Heart right ventricle (tissue), 16 donors: ENCODE measurements at regions not wholly inside any gene's neighbourhood (a gene's known extent, or its start where the extent isn't known, plus 50 kb on each side); places are given as distances from the start of the nearest gene placed in this dataset.
A peak's percentile ranks its signal among the peaks of the same experiment; 100 is the strongest.

Experiments used
- ATAC-seq, 8 donors: fragments of 200-7000 bp; cut with Tn5 transposase; one replicate each; pipeline ENCODE4 v1.9.1; 2020; ENCODE audit warnings: mild to moderate bottlenecking in 8 of 8, moderate library complexity in 8 of 8, moderate number of reproducible peaks in 1 of 8
- DNase-seq, 2 donors: peaks; one replicate each; pipeline ENCODE4 v3.0.0-alpha.2; 2020
- H3K27ac ChIP-seq, 10 donors: fragments of 200-600 bp; sonication (generic) in 2 of 10; one replicate each; pipeline versions ENCODE4 v1.5.0 to v1.8.0; 2020 to 2022; ENCODE audit warnings: mild to moderate bottlenecking in 3 of 10
- H3K27me3 ChIP-seq, 7 donors: fragments of 200-600 bp; one replicate each; pipeline ENCODE4 v1.8.0; 2021 to 2022; ENCODE audit warnings: mild to moderate bottlenecking in 2 of 7
- H3K36me3 ChIP-seq, 9 donors: fragments of 200-600 bp; sonication (generic) in 1 of 9; one replicate each; pipeline versions ENCODE4 v1.5.0 to v1.8.0; 2020 to 2022; ENCODE audit warnings: mild to moderate bottlenecking in 2 of 9
- H3K4me1 ChIP-seq, 9 donors: fragments of 200-600 bp; sonication (generic) in 1 of 9; one replicate each; pipeline versions ENCODE4 v1.5.0 to v1.8.0; 2020 to 2022; ENCODE audit warnings: mild to moderate bottlenecking in 4 of 9
- H3K4me3 ChIP-seq, 10 donors: fragments of 200-600 bp; sonication (generic) in 2 of 10; one replicate each; pipeline versions ENCODE4 v1.5.0 to v1.8.0; 2020 to 2022; ENCODE audit warnings: mild to moderate bottlenecking in 7 of 10, moderate library complexity in 2 of 10
- H3K9me3 ChIP-seq, 11 donors: fragments of 200-600 bp in 10 of 11; sonication (generic) in 2 of 11; one replicate each; pipeline versions ENCODE4 v1.5.0 to v1.8.0; 2013 to 2022; ENCODE audit warnings: mild to moderate bottlenecking in 2 of 11, control low read depth in 1 of 11, moderate library complexity in 1 of 11
- CTCF ChIP-seq, 9 donors: fragments of 200-600 bp; sonication (generic) in 2 of 9; IDR thresholded peaks; one replicate each; pipeline versions ENCODE4 v1.5.0 to v1.8.0; 2021 to 2022; ENCODE audit warnings: antibody characterized with exemption in 9 of 9, mild to moderate bottlenecking in 5 of 9, moderate library complexity in 1 of 9
- WGBS, 2 donors: extraction: QIAGEN DNeasy Blood & Tissue Kit; methylation state at CpG; one replicate each; pipeline ENCODE4 v1.1.7; 2013; ENCODE audit warnings: inconsistent platforms in 1 of 2; 5-methylcytosine and 5-hydroxymethylcytosine counted together
- intact Hi-C, 10 donors: fragments of 100-400 bp; cut with DNase I; formaldehyde crosslinking; loops; one replicate each; pipeline versions ENCODE4 v1.11.1 to v1.14.2; 2022
- donor health status: Arrhythmogenic right ventricular cardiomyopathy.
- donor health status: ischemic (EF 13 %, LVEDD 7.1; RV severe dilation, severe dysfunction).
- donor health status: healthy with polysubstance abuse.
- donor health status: DM: no; HTN: yes; CAD: no.
- donor health status: DM: no; HTN: no; CAD: no.
- donor health status: ischemic (EF 25% LVEDD 6.9; RV normal size, moderate dysfunction).
- donor health status: ischemic (EF 25% LVEDD 5.7; RV mildly dilated, moderate dysfunction).
- donor health status: healthy.
- donor health status: DM: yes; HTN: yes; CAD: no.
- donor health status: Ischemic cardiomyopathy.
- donor health status: ischemic (EF 35%, LVEDD 5.7; RV mildly dilated, moderate dysfunction).
- donor health status: nonischemic (EF 11% LVEDD 7.7; RV severe dilation, severe dysfunction).
- donor health status: DM: yes; HTN: yes; CAD: no.
- donor health status: PGD.
- donor health status: ischemic (EF 29% LVEDD 5.4; RV normal size, mild dysfunction).
- donor health status: nonischemic (EF 23%, LVEDD 6.1; RV moderate dilation, normal function).

GRCh38 chr17:72267601-72268000 lies 146.8 kb downstream of the SOX9 start:
- DNase-seq, result no peak
- H3K4me3 ChIP-seq, result no peak overlapping the region
- H3K27ac ChIP-seq, result no peak overlapping the region
- H3K9me3 ChIP-seq, result no peaks in the 10 kb centered on the region
- no peak for TF ChIP-seq CTCF (IDR thresholded peaks at IDR 0.05)
- H3K4me1 ChIP-seq, result peaks cover 0 to 10% (median 0%) of the 10 kb centered on the region in 9 donors
- 16 to 63% methylated on average over 1 of the region's 1 CpG for WGBS, 2 donors
- no peak for ATAC-seq
- intact Hi-C loops, result loop anchor here in 2 of 10 donors (10.0 kb wide), 2 partner anchors 63 to 157 kb away; no protein-coding TSS in a partner anchor
- H3K36me3 ChIP-seq, result no peaks in the 10 kb centered on the region
- peaks cover 0 to 32% (median 5%) of the 10 kb centered on the region in 7 donors for H3K27me3 ChIP-seq

- Histone ChIP-seq H3K27me3 (peaks cover 0 to 29% (median 5%) of the 10 kb centered on the region in 7 donors), H3K36me3 (no peaks in the 10 kb centered on the region), H3K4me1 (peaks cover 0 to 10% (median 0%) of the 10 kb centered on the region in 9 donors), H3K27ac (no peak overlapping the region), H3K9me3 (no peaks in the 10 kb centered on the region), H3K4me3 (no peak overlapping the region)
- TF ChIP-seq CTCF (IDR thresholded peaks at IDR 0.05), result no peak
- intact Hi-C loops, result loop anchor here in 2 of 10 donors (10.0 kb wide), 2 partner anchors 64 to 156 kb away; no protein-coding TSS in a partner anchor
- no peak for DNase-seq
- 76 to 82% methylated on average over 6 of the region's 6 CpGs for WGBS, 2 donors
- no peak for ATAC-seq
These were observed 147.6 kb downstream of the SOX9 start for GRCh38 chr17:72268431-72268830.

GRCh38 chr17:72270273-72270924 lies 149.6 kb downstream of the SOX9 start:
- no peak for TF ChIP-seq CTCF (IDR thresholded peaks at IDR 0.05)
- H3K4me3 ChIP-seq, result no peak overlapping the region
- H3K27me3 ChIP-seq, result peaks cover 0 to 22% (median 5%) of the 10 kb centered on the region in 7 donors
- no peak overlapping the region for H3K27ac ChIP-seq
- ATAC-seq (peak in 4 of 8 donors; percentile 16 to 50 (median 34)), DNase-seq (peak; percentile 11 to 23)
- intact Hi-C loops, result no loop called here
- H3K36me3 ChIP-seq, result no peaks in the 10 kb centered on the region
- H3K4me1 ChIP-seq, result peaks cover 0 to 10% (median 0%) of the 10 kb centered on the region in 9 donors
- 48 to 56% methylated on average over 6 of the region's 6 CpGs for WGBS, 2 donors
- H3K9me3 ChIP-seq, result no peaks in the 10 kb centered on the region

GRCh38 chr17:72271603-72272002 lies 150.8 kb downstream of the SOX9 start:
- ATAC-seq (no peak), DNase-seq (no peak)
- peaks cover 0 to 10% (median 0%) of the 10 kb centered on the region in 9 donors for H3K4me1 ChIP-seq
- H3K27me3 ChIP-seq, result peaks cover 0 to 11% (median 0%) of the 10 kb centered on the region in 7 donors
- 97 to 100% methylated on average over 1 of the region's 1 CpG for WGBS, 2 donors
- TF ChIP-seq CTCF (IDR thresholded peaks at IDR 0.05), result no peak
- H3K9me3 ChIP-seq, result no peaks in the 10 kb centered on the region
- intact Hi-C loops, result no loop called here
- H3K36me3 ChIP-seq, result no peaks in the 10 kb centered on the region
- no peak overlapping the region for H3K4me3 ChIP-seq
- no peak overlapping the region for H3K27ac ChIP-seq
